ENCODE measurements at regions not wholly inside any gene's neighbourhood (a gene's known extent, or its start where the extent isn't known, plus 50 kb on each side); places are given as distances from the start of the nearest gene placed in this dataset.

GRCh38 chr11:91804042-91804441 lies 420.6 kb upstream of the FAT3 start:
- no peak for TF ChIP-seq USF1 (IDR thresholded peaks at IDR 0.05)

- no peak for TF ChIP-seq TEAD4 (IDR thresholded peaks at IDR 0.05)
- TF ChIP-seq EGR1 (IDR thresholded peaks at IDR 0.05): no peak
- no peak for TF ChIP-seq FOXM1 (IDR thresholded peaks at IDR 0.05; ENCODE audit: borderline replicate concordance, low read depth)
- TF ChIP-seq NFIC (IDR thresholded peaks at IDR 0.05): no peak
- no peak for TF ChIP-seq USF1 (IDR thresholded peaks at IDR 0.05)
- TF ChIP-seq ZBTB7A (IDR thresholded peaks at IDR 0.05; ENCODE audit: low read depth): no peak
- TF ChIP-seq EP300 (IDR thresholded peaks at IDR 0.05; ENCODE audit: borderline replicate concordance): no peak
- no peak for TF ChIP-seq RAD21 (IDR thresholded peaks at IDR 0.05; ENCODE audit: low read depth)
- TF ChIP-seq REST (IDR thresholded peaks at IDR 0.05; ENCODE audit: low read depth): no peak
- no peak for TF ChIP-seq TCF12 (IDR thresholded peaks at IDR 0.05; ENCODE audit: low read depth)
- TF ChIP-seq MAX (IDR thresholded peaks at IDR 0.05): no peak
- TF ChIP-seq CREB1 (IDR thresholded peaks at IDR 0.05; ENCODE audit: low read depth): no peak
- no peak for TF ChIP-seq TAF1 (IDR thresholded peaks at IDR 0.05; ENCODE audit: low read depth)
- no peak for TF ChIP-seq CEBPB (IDR thresholded peaks at IDR 0.05)
Observed at GRCh38 chr11:91802475-91802874, 422.1 kb upstream of the FAT3 start.

GRCh38 chr11:91800208-91800914 lies 424.3 kb upstream of the FAT3 start:
- TF ChIP-seq RAD21 (IDR thresholded peaks at IDR 0.05; ENCODE audit: low read depth): no peak
- TF ChIP-seq YY1 (IDR thresholded peaks at IDR 0.05; ENCODE audit: low read depth): no peak
- no peak for TF ChIP-seq TCF12 (IDR thresholded peaks at IDR 0.05; ENCODE audit: low read depth)
- no peak for TF ChIP-seq FOXM1 (IDR thresholded peaks at IDR 0.05; ENCODE audit: borderline replicate concordance, low read depth)
- TF ChIP-seq ZBTB7A (IDR thresholded peaks at IDR 0.05; ENCODE audit: low read depth): no peak
- TF ChIP-seq MAX (IDR thresholded peaks at IDR 0.05): no peak
- TF ChIP-seq CEBPB (IDR thresholded peaks at IDR 0.05): no peak
- no peak for TF ChIP-seq TAF1 (IDR thresholded peaks at IDR 0.05; ENCODE audit: low read depth)
- no peak for TF ChIP-seq NFIC (IDR thresholded peaks at IDR 0.05)
- TF ChIP-seq REST (IDR thresholded peaks at IDR 0.05; ENCODE audit: low read depth): no peak
- no peak for TF ChIP-seq TEAD4 (IDR thresholded peaks at IDR 0.05)
- TF ChIP-seq EGR1 (IDR thresholded peaks at IDR 0.05): no peak

- no peak for TF ChIP-seq RAD21 (IDR thresholded peaks at IDR 0.05; ENCODE audit: low read depth)
Observed at GRCh38 chr11:91798240-91798639, 426.4 kb upstream of the FAT3 start.

GRCh38 chr11:91796999-91797398 lies 427.6 kb upstream of the FAT3 start:
- no peak for TF ChIP-seq FOXM1 (IDR thresholded peaks at IDR 0.05; ENCODE audit: borderline replicate concordance, low read depth)
- no peak for TF ChIP-seq MAX (IDR thresholded peaks at IDR 0.05)
- TF ChIP-seq RAD21 (IDR thresholded peaks at IDR 0.05; ENCODE audit: low read depth): no peak
- TF ChIP-seq REST (IDR thresholded peaks at IDR 0.05; ENCODE audit: low read depth): no peak
- TF ChIP-seq CEBPB (IDR thresholded peaks at IDR 0.05): no peak
- no peak for TF ChIP-seq EGR1 (IDR thresholded peaks at IDR 0.05)
- TF ChIP-seq EP300 (IDR thresholded peaks at IDR 0.05; ENCODE audit: borderline replicate concordance): no peak
- no peak for TF ChIP-seq YY1 (IDR thresholded peaks at IDR 0.05; ENCODE audit: low read depth)
- no peak for TF ChIP-seq ZBTB7A (IDR thresholded peaks at IDR 0.05; ENCODE audit: low read depth)
- TF ChIP-seq TCF12 (IDR thresholded peaks at IDR 0.05; ENCODE audit: low read depth): no peak
- TF ChIP-seq TAF1 (IDR thresholded peaks at IDR 0.05; ENCODE audit: low read depth): no peak
- no peak for TF ChIP-seq TEAD4 (IDR thresholded peaks at IDR 0.05)
- TF ChIP-seq CREB1 (IDR thresholded peaks at IDR 0.05; ENCODE audit: low read depth): no peak
- TF ChIP-seq USF1 (IDR thresholded peaks at IDR 0.05): no peak
- TF ChIP-seq NFIC (IDR thresholded peaks at IDR 0.05): no peak

Data from Ishikawa (cell line).